ENCODE measurements at regions not wholly inside any gene's neighbourhood (a gene's known extent, or its start where the extent isn't known, plus 50 kb on each side); places are given as distances from the start of the nearest gene placed in this dataset.

GRCh38 chr15:61660579-61660978 is 399.7 kb downstream of the VPS13C start:
- DNase-seq (ENCODE audit: low spot score in 2 of 2) (no peak), ATAC-seq (replicated peaks; ENCODE audit: extremely low read depth, poor library complexity, severe bottlenecking) (no peak)
- Mint-ChIP-seq H3K36me3 (ENCODE audit: insufficient read depth) (no peaks in the 10 kb centered on the region), H3K27me3 (peaks cover 78% of the 10 kb centered on the region), H3K4me1 (no peaks in the 10 kb centered on the region), H3K9me3 (no peaks in the 10 kb centered on the region), H3K4me3 (no peak overlapping the region), H3K27ac (ENCODE audit: low read depth) (no peak overlapping the region)

GRCh38 chr15:61659566-61660190 is 400.6 kb downstream of the VPS13C start:
- no peak overlapping the region for H3K4me3 Mint-ChIP-seq
- no peaks in the 10 kb centered on the region for H3K36me3 Mint-ChIP-seq (ENCODE audit: insufficient read depth)
- H3K9me3 Mint-ChIP-seq = no peaks in the 10 kb centered on the region
- DNase-seq (ENCODE audit: low spot score in 2 of 2) (no peak), ATAC-seq (replicated peaks; ENCODE audit: extremely low read depth, poor library complexity, severe bottlenecking) (no peak)
- no peak overlapping the region for H3K27ac Mint-ChIP-seq (ENCODE audit: low read depth)
- H3K27me3 Mint-ChIP-seq = peaks cover 71% of the 10 kb centered on the region
- no peaks in the 10 kb centered on the region for H3K4me1 Mint-ChIP-seq

GRCh38 chr15:61657461-61657860 is 402.8 kb downstream of the VPS13C start:
- Mint-ChIP-seq H3K36me3 (ENCODE audit: insufficient read depth) (no peaks in the 10 kb centered on the region), H3K4me3 (no peak overlapping the region), H3K9me3 (no peaks in the 10 kb centered on the region), H3K27ac (ENCODE audit: low read depth) (no peak overlapping the region), H3K4me1 (no peaks in the 10 kb centered on the region), H3K27me3 (peaks cover 60% of the 10 kb centered on the region)
- no peak for ATAC-seq (replicated peaks; ENCODE audit: extremely low read depth, poor library complexity, severe bottlenecking)
- no peak for DNase-seq (ENCODE audit: low spot score in 2 of 2)

GRCh38 chr15:61656391-61656790 is 403.9 kb downstream of the VPS13C start:
- Mint-ChIP-seq H3K4me3 (no peak overlapping the region), H3K9me3 (no peaks in the 10 kb centered on the region), H3K27me3 (peaks cover 49% of the 10 kb centered on the region), H3K27ac (ENCODE audit: low read depth) (no peak overlapping the region), H3K36me3 (ENCODE audit: insufficient read depth) (no peaks in the 10 kb centered on the region), H3K4me1 (no peaks in the 10 kb centered on the region)
- no peak for DNase-seq (ENCODE audit: low spot score in 2 of 2)
- ATAC-seq (replicated peaks; ENCODE audit: extremely low read depth, poor library complexity, severe bottlenecking) = no peak

GRCh38 chr15:61655881-61656280 is 404.4 kb downstream of the VPS13C start:
- no peak overlapping the region for H3K27ac Mint-ChIP-seq (ENCODE audit: low read depth)
- no peak for ATAC-seq (replicated peaks; ENCODE audit: extremely low read depth, poor library complexity, severe bottlenecking)
- peaks cover 49% of the 10 kb centered on the region for H3K27me3 Mint-ChIP-seq
- H3K9me3 Mint-ChIP-seq = no peaks in the 10 kb centered on the region
- DNase-seq (ENCODE audit: low spot score in 2 of 2) = no peak
- H3K4me3 Mint-ChIP-seq = no peak overlapping the region
- no peaks in the 10 kb centered on the region for H3K4me1 Mint-ChIP-seq
- no peaks in the 10 kb centered on the region for H3K36me3 Mint-ChIP-seq (ENCODE audit: insufficient read depth)

GRCh38 chr15:61654918-61655317 is 405.3 kb downstream of the VPS13C start:
- no peaks in the 10 kb centered on the region for H3K4me1 Mint-ChIP-seq
- no peaks in the 10 kb centered on the region for H3K36me3 Mint-ChIP-seq (ENCODE audit: insufficient read depth)
- H3K27me3 Mint-ChIP-seq = peaks cover 40% of the 10 kb centered on the region
- DNase-seq (ENCODE audit: low spot score in 2 of 2) = no peak
- ATAC-seq (replicated peaks; ENCODE audit: extremely low read depth, poor library complexity, severe bottlenecking) = no peak
- no peaks in the 10 kb centered on the region for H3K9me3 Mint-ChIP-seq
- H3K4me3 Mint-ChIP-seq = no peak overlapping the region
- no peak overlapping the region for H3K27ac Mint-ChIP-seq (ENCODE audit: low read depth)

- H3K36me3 Mint-ChIP-seq (ENCODE audit: insufficient read depth) = no peaks in the 10 kb centered on the region
- DNase-seq (ENCODE audit: low spot score in 2 of 2) = no peak
- H3K27me3 Mint-ChIP-seq = peaks cover 33% of the 10 kb centered on the region
- H3K27ac Mint-ChIP-seq (ENCODE audit: low read depth) = no peak overlapping the region
- ATAC-seq (replicated peaks; ENCODE audit: extremely low read depth, poor library complexity, severe bottlenecking) = no peak
- no peaks in the 10 kb centered on the region for H3K4me1 Mint-ChIP-seq
- no peaks in the 10 kb centered on the region for H3K9me3 Mint-ChIP-seq
- H3K4me3 Mint-ChIP-seq = no peak overlapping the region
Measured at GRCh38 chr15:61654002-61654740, 406.1 kb downstream of the VPS13C start.

- H3K9me3 Mint-ChIP-seq = no peaks in the 10 kb centered on the region
- no peak overlapping the region for H3K4me3 Mint-ChIP-seq
Measured at GRCh38 chr15:61653110-61653509, 407.1 kb downstream of the VPS13C start.

GRCh38 chr15:61651267-61651666 is 409.0 kb downstream of the VPS13C start:
- H3K27me3 Mint-ChIP-seq = peaks cover 9% of the 10 kb centered on the region
- H3K36me3 Mint-ChIP-seq (ENCODE audit: insufficient read depth) = no peaks in the 10 kb centered on the region
- no peaks in the 10 kb centered on the region for H3K4me1 Mint-ChIP-seq
- H3K27ac Mint-ChIP-seq (ENCODE audit: low read depth) = no peak overlapping the region
- no peak for ATAC-seq (replicated peaks; ENCODE audit: extremely low read depth, poor library complexity, severe bottlenecking)
- DNase-seq (ENCODE audit: low spot score in 2 of 2) = no peak
- H3K9me3 Mint-ChIP-seq = no peaks in the 10 kb centered on the region
- H3K4me3 Mint-ChIP-seq = no peak overlapping the region

More at GRCh38 chr15:61653110-61653509, 407.1 kb downstream of the VPS13C start:
- Mint-ChIP-seq H3K27ac (ENCODE audit: low read depth) (no peak overlapping the region), H3K27me3 (peaks cover 22% of the 10 kb centered on the region), H3K4me1 (no peaks in the 10 kb centered on the region), H3K36me3 (ENCODE audit: insufficient read depth) (no peaks in the 10 kb centered on the region)
- no peak for DNase-seq (ENCODE audit: low spot score in 2 of 2)
- no peak for ATAC-seq (replicated peaks; ENCODE audit: extremely low read depth, poor library complexity, severe bottlenecking)

- H3K9me3 Mint-ChIP-seq = no peaks in the 10 kb centered on the region
- DNase-seq (ENCODE audit: low spot score in 2 of 2) = no peak
- ATAC-seq (replicated peaks; ENCODE audit: extremely low read depth, poor library complexity, severe bottlenecking) = no peak
- no peak overlapping the region for H3K27ac Mint-ChIP-seq (ENCODE audit: low read depth)
- H3K27me3 Mint-ChIP-seq = peaks cover 20% of the 10 kb centered on the region
- H3K4me3 Mint-ChIP-seq = no peak overlapping the region
- no peaks in the 10 kb centered on the region for H3K36me3 Mint-ChIP-seq (ENCODE audit: insufficient read depth)
- H3K4me1 Mint-ChIP-seq = no peaks in the 10 kb centered on the region
Measured at GRCh38 chr15:61649046-61649445, 411.2 kb downstream of the VPS13C start.

GRCh38 chr15:61644550-61644949 is 415.4 kb upstream of the RORA start:
- Mint-ChIP-seq H3K27ac (ENCODE audit: low read depth) (no peak overlapping the region), H3K4me1 (no peaks in the 10 kb centered on the region), H3K4me3 (no peak overlapping the region), H3K36me3 (ENCODE audit: insufficient read depth) (no peaks in the 10 kb centered on the region), H3K9me3 (no peaks in the 10 kb centered on the region), H3K27me3 (peaks cover 54% of the 10 kb centered on the region)
- no peak for DNase-seq (ENCODE audit: low spot score in 2 of 2)
- no peak for ATAC-seq (replicated peaks; ENCODE audit: extremely low read depth, poor library complexity, severe bottlenecking)

GRCh38 chr15:61641645-61642044 is 412.5 kb upstream of the RORA start:
- Mint-ChIP-seq H3K36me3 (ENCODE audit: insufficient read depth) (no peaks in the 10 kb centered on the region), H3K9me3 (peaks cover 4% of the 10 kb centered on the region), H3K4me1 (no peaks in the 10 kb centered on the region), H3K27ac (ENCODE audit: low read depth) (no peak overlapping the region), H3K27me3 (peaks cover 56% of the 10 kb centered on the region), H3K4me3 (no peak overlapping the region)
- no peak for DNase-seq (ENCODE audit: low spot score in 2 of 2)
- ATAC-seq (replicated peaks; ENCODE audit: extremely low read depth, poor library complexity, severe bottlenecking) = no peak

- Mint-ChIP-seq H3K27me3 (peaks cover 60% of the 10 kb centered on the region), H3K9me3 (peaks cover 4% of the 10 kb centered on the region), H3K36me3 (ENCODE audit: insufficient read depth) (no peaks in the 10 kb centered on the region), H3K4me1 (no peaks in the 10 kb centered on the region), H3K4me3 (no peak overlapping the region), H3K27ac (ENCODE audit: low read depth) (no peak overlapping the region)
- DNase-seq (ENCODE audit: low spot score in 2 of 2) (no peak), ATAC-seq (replicated peaks; ENCODE audit: extremely low read depth, poor library complexity, severe bottlenecking) (no peak)
Measured at GRCh38 chr15:61640756-61641155, 411.7 kb upstream of the RORA start.

Measured in central memory CD8-positive, alpha-beta T cell (primary cell).